AG09319 (cell line): ENCODE measurements at regions not wholly inside any gene's neighbourhood (a gene's known extent, or its start where the extent isn't known, plus 50 kb on each side); places are given as distances from the start of the nearest gene placed in this dataset.
"Not testable (repeated sequence)": the region's sequence is repeated elsewhere in the genome, so short reads cannot be mapped to it uniquely, and the experiment has no call there.

Experiments
- DNase-seq: peaks from one replicate; pipeline ENCODE4 v3.0.0-alpha.2; 2010; ENCODE audit warnings: low read depth; ENCODE audit errors: extremely low read depth
- CTCF ChIP-seq: IDR thresholded peaks from 2 replicates; pipeline ENCODE4 v1.5.1; 2011; ENCODE audit warnings: low read depth, mild to moderate bottlenecking, inconsistent platforms, low read length, moderate library complexity

DNA sequence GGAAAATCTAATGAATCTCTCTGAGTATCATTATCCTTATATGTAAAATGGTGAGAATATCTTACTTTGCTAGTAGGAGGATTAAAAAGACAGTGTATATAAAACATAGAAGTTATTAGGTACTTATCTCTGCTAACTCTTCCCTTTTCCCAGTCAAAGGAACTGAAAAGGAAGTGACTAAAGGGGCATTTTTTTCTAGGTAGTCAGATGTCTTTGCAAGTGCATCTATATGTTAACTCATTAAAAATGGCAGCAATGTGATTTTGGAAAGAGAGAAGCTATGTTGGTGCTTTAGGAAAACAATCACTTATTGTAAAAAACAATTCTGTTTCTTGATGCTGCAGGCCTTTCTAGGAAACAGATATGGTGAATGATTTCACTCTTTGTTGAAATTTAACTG, 180.9 kb downstream of the SAMD5 start:
- no peak for TF ChIP-seq CTCF
- no peak for DNase-seq

- no peak for DNase-seq
- no peak for TF ChIP-seq CTCF
These were observed 183.0 kb downstream of the SAMD5 start for GRCh38 chr6:147691446-147691845.

- no peak for DNase-seq
These were observed 184.7 kb downstream of the SAMD5 start for GRCh38 chr6:147693181-147693580.

DNA sequence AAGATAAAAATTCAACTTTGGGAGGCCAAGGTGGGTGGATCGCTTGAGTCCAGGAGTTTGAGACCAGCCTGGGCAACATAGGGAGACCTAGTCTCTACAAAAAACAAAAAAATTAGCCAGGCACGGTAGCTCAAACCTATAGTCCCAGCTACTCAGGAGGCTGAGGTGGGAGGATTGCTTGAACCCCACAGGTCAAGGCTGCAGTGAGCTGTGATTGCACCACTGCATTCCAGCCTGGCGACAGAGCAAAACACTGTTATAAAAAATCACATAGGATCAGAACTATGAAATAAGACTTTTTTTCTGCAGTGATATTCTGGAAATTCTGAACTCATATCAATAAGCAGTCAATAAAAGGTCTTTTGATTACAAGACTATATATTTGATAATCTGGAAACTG, 186.1 kb downstream of the SAMD5 start:
- DNase-seq = not testable (repeated sequence)

More at GRCh38 chr6:147693181-147693580, 184.7 kb downstream of the SAMD5 start:
- TF ChIP-seq CTCF = no peak

DNA sequence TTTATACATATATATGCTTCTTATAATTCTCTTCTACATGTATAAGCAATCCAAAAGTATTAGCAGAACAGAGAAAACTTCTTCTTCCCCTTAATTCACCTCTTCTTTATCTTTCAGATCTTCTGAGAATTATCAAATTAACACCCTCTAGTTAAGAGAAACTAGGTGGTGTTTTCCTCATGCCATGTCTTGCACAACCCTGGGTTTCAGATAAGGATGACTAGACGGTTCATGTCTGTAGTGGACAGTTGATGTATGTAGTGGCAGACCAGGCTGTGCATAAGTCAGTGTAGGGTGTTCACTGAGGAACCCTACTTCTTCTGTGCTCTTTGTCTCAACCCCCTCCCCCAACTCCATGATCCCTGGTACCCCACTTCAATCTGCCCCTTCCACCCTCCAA, 187.3 kb downstream of the SAMD5 start:
- no peak for TF ChIP-seq CTCF

DNA sequence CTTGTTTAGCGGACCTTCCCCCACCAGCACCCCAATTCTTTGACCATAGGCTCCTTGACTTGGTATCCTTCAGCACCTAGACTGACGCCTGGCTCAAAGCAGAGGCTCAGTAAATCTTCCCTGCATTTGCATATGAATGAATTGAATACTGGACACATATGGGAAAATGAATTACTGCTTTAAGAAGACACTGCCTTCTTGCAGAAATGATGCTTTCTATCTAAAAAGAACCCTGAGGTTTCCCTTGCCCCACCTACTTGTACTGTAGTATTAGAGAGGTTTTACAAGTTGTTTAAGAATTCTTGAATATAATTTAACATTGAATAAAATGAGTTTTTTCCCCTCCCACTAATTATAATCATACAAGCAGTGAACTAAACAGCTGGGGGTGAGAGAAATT, 190.7 kb downstream of the SAMD5 start:
- TF ChIP-seq CTCF = no peak
- DNase-seq = no peak

More for the DNA sequence above, 187.3 kb downstream of the SAMD5 start:
- no peak for DNase-seq

GRCh38 chr6:147699637-147700036, 191.1 kb downstream of the SAMD5 start:
- no peak for DNase-seq

More at GRCh38 chr6:147699637-147700036, 191.1 kb downstream of the SAMD5 start:
- no peak for TF ChIP-seq CTCF
